Daoy (cell line): ENCODE measurements at regions not wholly inside any gene's neighbourhood (a gene's known extent, or its start where the extent isn't known, plus 50 kb on each side); places are given as distances from the start of the nearest gene placed in this dataset.
A peak's percentile ranks its signal among the peaks of the same experiment; 100 is the strongest.
"Not testable (repeated sequence)": the region's sequence is repeated elsewhere in the genome, so short reads cannot be mapped to it uniquely, and the experiment has no call there.

Experiments
- DNase-seq: peaks from one replicate; pipeline ENCODE4 v3.0.0-alpha.2; 2015; ENCODE audit warnings: low read depth

- no peak for DNase-seq
Measured at GRCh38 chr10:33477291-33478088, 143.0 kb upstream of the NRP1 start.

GRCh38 chr10:33476757-33477273 lies 142.3 kb upstream of the NRP1 start:
- DNase-seq: no peak

- no peak for DNase-seq
Measured at GRCh38 chr10:33473688-33474087, 139.2 kb upstream of the NRP1 start.

- DNase-seq: not testable (repeated sequence)
Measured at GRCh38 chr10:33468006-33468405, 133.5 kb upstream of the NRP1 start.

- DNase-seq: no peak
Measured at GRCh38 chr10:33465747-33466146, 131.3 kb upstream of the NRP1 start.

GRCh38 chr10:33463011-33463410 lies 128.5 kb upstream of the NRP1 start:
- DNase-seq: no peak

- DNase-seq: no peak
Measured at GRCh38 chr10:33461295-33461640, 126.8 kb upstream of the NRP1 start.

GRCh38 chr10:33460505-33461294 lies 126.2 kb upstream of the NRP1 start:
- peak; percentile 13 for DNase-seq

- DNase-seq: peak; percentile 22
Measured at GRCh38 chr10:33459602-33460001, 125.1 kb upstream of the NRP1 start.

DNA sequence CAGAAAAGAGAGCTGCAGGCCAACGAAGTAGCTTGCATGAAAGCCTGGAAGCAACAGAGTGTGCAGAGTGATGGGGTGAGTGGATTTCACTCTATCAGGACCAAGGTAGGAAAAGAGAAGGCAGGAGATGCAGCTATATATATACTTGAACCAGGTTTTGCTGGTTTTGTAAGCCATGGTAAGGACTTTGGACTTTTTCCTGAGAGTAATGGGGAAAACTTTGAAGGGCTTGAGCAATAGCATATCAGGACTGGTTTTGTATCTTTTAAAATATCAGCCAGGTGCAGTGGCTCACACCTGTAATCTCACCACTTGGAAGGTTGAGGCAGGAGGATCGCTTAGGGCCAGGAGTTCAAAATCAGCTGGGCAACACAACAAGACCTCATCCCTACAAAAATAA lies 120.6 kb upstream of the NRP1 start:
- no peak for DNase-seq

DNA sequence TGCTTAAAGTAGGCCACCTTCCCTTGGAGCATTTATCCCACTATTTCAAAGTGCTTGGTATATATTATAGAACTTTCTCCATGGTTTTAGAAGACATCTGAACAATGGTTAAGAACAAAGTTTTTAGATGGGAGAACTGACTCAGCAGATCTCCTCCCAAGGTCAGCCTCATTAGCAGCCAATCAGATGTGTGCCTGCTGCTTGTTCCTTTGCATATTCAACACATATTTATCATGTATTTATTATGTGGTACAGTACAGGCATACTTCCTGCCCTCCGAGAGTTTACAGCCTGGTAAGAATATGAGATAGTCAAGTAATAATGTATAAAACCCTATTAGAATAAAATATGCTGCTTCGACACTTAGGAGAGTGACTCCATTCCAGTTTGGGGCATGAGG lies 120.1 kb upstream of the NRP1 start:
- DNase-seq: no peak

DNA sequence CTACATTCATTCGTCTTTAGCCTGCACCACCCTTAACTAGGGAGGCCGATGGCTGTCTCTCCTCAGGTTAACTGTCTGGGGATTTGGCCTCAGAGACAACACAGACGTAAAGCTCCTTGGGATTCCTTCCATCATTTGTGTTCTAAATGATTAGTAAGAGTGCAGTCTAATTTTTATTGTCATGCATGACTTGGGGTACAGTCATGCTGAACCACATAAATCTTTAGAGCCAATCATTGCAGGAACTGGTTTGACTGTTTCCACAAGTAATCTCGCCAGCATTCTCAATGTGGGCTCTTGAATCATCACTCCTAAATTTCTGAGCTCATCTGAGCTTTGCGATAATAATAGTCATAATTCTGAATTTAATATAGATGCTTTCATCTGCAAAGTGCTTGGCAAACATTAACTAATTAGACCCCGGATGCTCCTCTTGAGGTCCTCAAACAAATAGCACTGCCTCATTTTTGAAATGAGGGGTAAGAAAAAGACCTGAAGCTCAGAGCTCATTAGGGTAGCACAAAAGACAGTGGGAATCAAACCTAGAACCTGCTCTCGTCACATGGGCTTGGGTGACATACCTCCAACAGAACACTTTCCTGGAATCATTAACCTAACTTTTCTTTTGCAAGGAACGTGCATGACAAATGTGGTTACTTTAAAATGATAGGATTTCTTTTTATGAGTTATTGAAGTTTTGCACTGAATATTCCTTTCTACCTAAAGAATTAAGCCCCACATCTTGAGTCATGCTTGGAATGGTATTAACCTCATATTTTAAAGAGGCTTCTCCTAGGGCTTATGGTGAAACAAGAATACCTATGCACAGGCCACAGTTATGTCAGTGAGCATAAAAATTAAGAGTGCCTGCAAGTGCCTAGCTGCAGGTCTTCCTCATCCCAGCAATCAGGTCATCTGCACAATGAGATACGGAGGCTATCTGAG lies 118.9 kb upstream of the NRP1 start:
- DNase-seq: peak; percentile 41

DNA sequence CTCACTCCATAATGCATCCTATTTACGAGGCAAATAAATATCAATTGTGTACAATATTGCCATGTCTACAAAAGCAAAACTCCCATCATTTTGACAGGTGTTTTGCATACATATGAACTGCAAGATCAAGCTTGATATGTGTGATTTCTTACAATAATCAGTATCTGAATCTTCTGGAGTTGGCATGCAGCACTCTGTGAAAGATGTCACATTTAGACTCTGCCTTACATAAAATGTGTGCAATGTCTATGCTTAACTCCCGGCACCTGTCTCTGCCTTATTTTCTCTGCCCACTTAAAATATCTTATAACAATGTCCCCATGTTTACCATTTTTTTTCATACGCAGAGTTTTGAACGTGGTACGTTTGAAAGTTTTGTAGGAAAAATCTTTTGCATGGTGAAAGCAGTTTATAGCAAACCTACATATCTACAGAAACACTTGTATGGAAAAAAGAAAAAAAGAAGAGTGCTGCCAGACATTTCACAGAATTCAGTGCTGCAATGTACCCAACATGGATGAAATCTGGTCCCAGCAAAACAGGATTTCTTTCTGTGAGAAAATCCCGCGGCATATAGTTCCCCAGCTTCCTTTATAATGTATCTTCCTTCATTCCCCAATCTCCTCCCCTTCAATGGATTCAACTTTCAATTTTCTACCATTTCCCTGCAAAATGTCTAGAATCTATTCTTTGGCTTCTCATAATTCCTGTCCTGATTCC lies 114.1 kb upstream of the NRP1 start:
- no peak for DNase-seq

- no peak for DNase-seq
Measured at GRCh38 chr10:33441561-33441960, 107.1 kb upstream of the NRP1 start.

GRCh38 chr10:33434933-33435332 lies 100.5 kb upstream of the NRP1 start:
- DNase-seq: no peak

GRCh38 chr10:33428682-33429081 lies 94.2 kb upstream of the NRP1 start:
- DNase-seq: no peak

GRCh38 chr10:33423154-33423529 lies 88.7 kb upstream of the NRP1 start:
- DNase-seq: no peak

DNA sequence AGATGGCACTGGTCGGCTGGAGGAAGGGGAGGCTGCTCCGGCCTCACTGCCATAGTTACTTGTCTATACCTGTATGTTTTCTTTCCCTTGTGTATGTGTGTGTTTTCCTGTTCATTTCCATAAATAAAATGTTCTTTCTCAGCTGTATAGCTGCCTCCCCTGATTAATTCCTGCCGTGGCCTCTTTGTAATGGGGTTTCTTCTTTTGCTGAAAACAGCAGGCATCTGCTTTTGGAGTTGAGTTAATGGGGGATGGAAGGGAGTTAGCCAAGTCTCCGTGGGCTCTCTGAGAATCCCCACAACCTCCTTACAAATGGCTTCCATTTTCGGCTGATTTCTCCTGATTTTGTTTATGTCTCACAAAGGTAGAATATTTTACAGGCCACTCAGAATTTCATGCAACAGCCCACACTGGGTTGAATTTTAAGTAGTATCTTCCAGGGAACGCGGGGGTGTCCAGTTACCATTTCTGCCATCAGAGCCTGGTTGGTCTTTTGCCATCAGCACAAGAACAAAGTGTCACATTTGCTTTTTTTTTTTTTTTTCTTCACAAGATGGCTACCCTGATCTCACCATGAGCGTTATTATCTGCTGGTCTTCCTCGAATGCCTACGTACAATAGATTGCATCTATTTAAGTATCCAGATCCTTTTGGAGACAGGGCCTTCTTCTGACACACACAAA lies 88.1 kb upstream of the NRP1 start:
- DNase-seq: no peak

DNA sequence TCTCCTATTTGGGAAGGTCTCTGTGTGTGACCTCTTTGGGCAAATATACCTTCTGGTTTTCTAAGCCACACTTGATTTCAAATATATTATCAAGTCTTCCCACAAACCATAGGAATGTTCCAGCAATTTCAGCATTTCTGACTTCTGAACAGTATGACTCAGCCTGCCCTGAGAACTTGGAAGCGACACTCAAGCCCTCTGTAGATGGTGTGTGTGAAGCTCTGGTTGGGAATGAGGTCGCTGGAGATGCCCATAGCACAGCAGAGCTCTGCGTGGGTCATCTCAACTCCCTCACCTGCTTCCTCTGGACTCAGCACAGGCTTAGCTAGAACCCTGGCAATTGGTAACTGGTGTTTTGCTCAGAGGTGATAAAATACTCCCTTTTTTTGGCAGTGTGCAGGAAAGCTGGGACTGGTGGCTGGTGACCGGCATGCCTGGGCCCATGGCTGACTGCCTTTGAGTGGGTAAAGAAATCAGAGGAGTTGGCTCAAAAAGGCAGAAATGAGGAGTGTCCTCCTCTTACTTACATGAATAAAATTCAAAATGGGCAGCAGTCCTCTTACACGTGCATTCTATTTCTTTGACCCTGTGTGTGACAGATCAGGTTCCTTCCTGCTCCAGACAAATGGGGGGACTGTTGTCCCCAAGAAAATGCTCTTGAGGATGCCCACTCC lies 87.5 kb upstream of the NRP1 start:
- peak; percentile 75 for DNase-seq

DNA sequence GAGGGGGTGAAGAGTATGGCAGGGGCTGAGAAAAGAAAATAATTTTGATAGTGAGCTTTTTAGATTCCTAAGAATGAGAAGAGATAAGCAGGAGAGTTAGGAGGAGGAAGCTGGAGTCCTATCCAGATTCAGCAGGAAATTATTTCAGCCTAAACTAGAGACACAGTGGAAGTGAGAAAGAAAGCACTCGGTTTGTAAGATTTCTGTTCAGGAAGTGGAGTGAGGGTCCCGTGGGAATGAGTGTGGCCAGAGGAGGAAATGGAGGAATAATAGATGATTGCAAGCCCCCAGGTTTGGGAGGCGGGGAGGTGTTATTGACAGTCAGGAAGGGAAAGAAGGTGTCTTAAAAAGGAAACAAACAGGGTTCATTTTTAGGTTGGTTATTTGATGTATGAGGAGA lies 84.8 kb upstream of the NRP1 start:
- no peak for DNase-seq
